Neuronal stem cell (in vitro differentiated cells): ENCODE measurements at regions not wholly inside any gene's neighbourhood (a gene's known extent, or its start where the extent isn't known, plus 50 kb on each side); places are given as distances from the start of the nearest gene placed in this dataset.

Source experiments
- DNase-seq: peaks from one replicate; pipeline ENCODE4 v3.0.0-alpha.2; 2013; ENCODE audit warnings: low spot score
- H2AFZ ChIP-seq: one replicate; pipeline ENCODE4 v1.6.1; 2013; ENCODE audit warnings: mild to moderate bottlenecking, low read length, inconsistent platforms
- H2AK5ac ChIP-seq: 2 replicates; pipeline ENCODE4 v1.6.1; 2013; ENCODE audit warnings: low read depth, mild to moderate bottlenecking, inconsistent platforms, low read length, moderate library complexity, mixed read lengths
- H2BK120ac ChIP-seq: 2 replicates; pipeline ENCODE4 v1.6.1; 2013; ENCODE audit warnings: low read depth, mild to moderate bottlenecking, inconsistent platforms, low read length, moderate library complexity, mixed read lengths
- H2BK12ac ChIP-seq: one replicate; pipeline ENCODE4 v1.6.1; 2013; ENCODE audit warnings: low read length, inconsistent platforms
- H2BK15ac ChIP-seq: 2 replicates; pipeline ENCODE4 v1.6.1; 2013; ENCODE audit warnings: mild to moderate bottlenecking, low read length, inconsistent platforms, mixed read lengths
- H2BK5ac ChIP-seq: one replicate; pipeline ENCODE4 v1.6.1; 2013; ENCODE audit warnings: inconsistent platforms, mild to moderate bottlenecking, low read length, moderate library complexity
- H3K14ac ChIP-seq: one replicate; pipeline ENCODE4 v1.6.1; 2013; ENCODE audit warnings: low read length, inconsistent platforms
- H3K18ac ChIP-seq: 2 replicates; pipeline ENCODE4 v1.6.1; 2013; ENCODE audit warnings: low read length, inconsistent platforms
- H3K23ac ChIP-seq: 2 replicates; pipeline ENCODE4 v1.6.1; 2013; ENCODE audit warnings: low read depth, mild to moderate bottlenecking, mixed read lengths, low read length, inconsistent platforms; ENCODE audit not compliant: poor library complexity
- H3K27ac ChIP-seq: replicated peaks from 3 replicates; pipeline ENCODE4 v1.5.1; 2013; ENCODE audit warnings: low read length, inconsistent platforms
- H3K27me3 ChIP-seq, 3 experiments: 2 replicates each; pipeline ENCODE4 v1.6.1; 2013; ENCODE audit warnings: low read length in 3 of 3, mild to moderate bottlenecking in 2 of 3, inconsistent platforms in 1 of 3, low read depth in 1 of 3, mixed read lengths in 1 of 3, moderate library complexity in 1 of 3; ENCODE audit not compliant: control insufficient read depth in 3 of 3, insufficient read depth in 3 of 3
- H3K36me3 ChIP-seq, 2 donors: replicated peaks in 1 of 2; 2 replicates each; pipeline ENCODE4 v1.6.1; 2013; ENCODE audit warnings: low read length in 2 of 2; ENCODE audit not compliant: control insufficient read depth in 2 of 2, insufficient read depth in 2 of 2
- H3K4ac ChIP-seq: 2 replicates; pipeline ENCODE4 v1.6.1; 2013; ENCODE audit warnings: inconsistent platforms, mild to moderate bottlenecking, low read length, moderate library complexity
- H3K4me1 ChIP-seq, 2 donors: 1 replicate in 1 of 2; 2 replicates in 1 of 2; pipeline ENCODE4 v1.6.1; 2013; ENCODE audit warnings: low read length in 2 of 2, low read depth in 1 of 2; ENCODE audit not compliant: control insufficient read depth in 2 of 2, insufficient read depth in 1 of 2
- H3K4me2 ChIP-seq: one replicate; pipeline ENCODE4 v1.6.1; 2013; ENCODE audit warnings: mild to moderate bottlenecking, low read length, inconsistent platforms; ENCODE audit not compliant: insufficient read depth, poor library complexity, severe bottlenecking
- H3K4me3 ChIP-seq, 2 donors: 2 replicates each; pipeline ENCODE4 v1.5.1; 2013; ENCODE audit warnings: low read length in 2 of 2, mild to moderate bottlenecking in 2 of 2, inconsistent platforms in 1 of 2, moderate library complexity in 1 of 2
- H3K79me1 ChIP-seq: one replicate; pipeline ENCODE4 v1.6.1; 2013; ENCODE audit warnings: low read depth, mild to moderate bottlenecking, inconsistent platforms, low read length, moderate library complexity
- H3K9ac ChIP-seq: one replicate; pipeline ENCODE4 v1.6.1; 2013; ENCODE audit warnings: mild to moderate bottlenecking, low read depth, low read length, inconsistent platforms; ENCODE audit not compliant: poor library complexity
- H3K9me3 ChIP-seq, 2 donors: replicated peaks in 1 of 2; 2 replicates each; pipeline versions ENCODE3 to v1.6.1; 2013; ENCODE audit warnings: low read length in 2 of 2, mild to moderate bottlenecking in 2 of 2, inconsistent platforms in 1 of 2, low read depth in 1 of 2, mixed read lengths in 1 of 2, moderate library complexity in 1 of 2; ENCODE audit not compliant: control insufficient read depth in 2 of 2, insufficient read depth in 1 of 2
- H4K8ac ChIP-seq: one replicate; pipeline ENCODE4 v1.6.1; 2013; ENCODE audit warnings: low read depth, mild to moderate bottlenecking, inconsistent platforms, low read length, moderate library complexity
- H4K91ac ChIP-seq: one replicate; pipeline ENCODE4 v1.6.1; 2013; ENCODE audit warnings: low read length, low read depth, mild to moderate bottlenecking, inconsistent platforms; ENCODE audit not compliant: poor library complexity
- WGBS, 2 donors: extraction: QIAGEN DNeasy Blood & Tissue Kit; methylation state at CpG; one replicate each; pipeline ENCODE4 v1.1.7; 2013; ENCODE audit warnings: missing lambda C conversion rate in 2 of 2, mixed read lengths in 1 of 2; ENCODE audit not compliant: insufficient read length in 2 of 2, insufficient replicate concordance in 1 of 2; ENCODE audit errors: extremely low coverage in 2 of 2; 5-methylcytosine and 5-hydroxymethylcytosine counted together

DNA sequence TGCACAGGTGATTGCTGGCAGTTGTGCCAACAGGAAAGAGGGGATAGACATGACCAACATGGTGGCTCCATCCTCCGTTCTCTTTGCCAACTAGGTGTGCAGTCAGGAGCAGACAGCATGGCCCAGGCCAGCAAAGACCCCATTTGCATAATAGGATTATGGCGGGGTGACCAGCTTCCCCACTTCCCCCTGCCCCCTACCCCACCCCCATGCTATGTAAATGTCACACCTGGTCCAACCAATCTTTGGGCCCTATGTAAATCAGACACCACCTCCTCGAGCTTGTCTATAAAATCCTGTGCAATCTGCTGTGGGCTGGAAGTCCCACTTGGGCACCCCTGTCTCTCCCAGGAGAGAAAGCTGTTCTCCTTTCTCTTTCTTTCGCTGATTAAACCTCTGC lies 146.0 kb downstream of the SLC30A10 start:
- Histone ChIP-seq H2BK5ac (no peak overlapping the region), H2BK15ac (no peak overlapping the region), H3K4me1 (peaks cover 0 to 1% of the 10 kb centered on the region in 2 donors), H3K4me2 (no peak overlapping the region), H2AFZ (no peak overlapping the region), H2BK12ac (no peak overlapping the region), H3K18ac (no peak overlapping the region), H4K8ac (no peak overlapping the region), H2AK5ac (no peak overlapping the region), H3K27me3 (no peaks in the 10 kb centered on the region), H3K14ac (no peak overlapping the region), H2BK120ac (no peak overlapping the region), H3K4me3 (no peak overlapping the region), H3K79me1 (no peaks in the 10 kb centered on the region), H3K9ac (no peak overlapping the region), H3K23ac (no peak overlapping the region), H3K36me3 (no peaks in the 10 kb centered on the region), H3K4ac (no peak overlapping the region), H3K9me3 (peaks cover 0 to 3% of the 10 kb centered on the region in 2 donors), H4K91ac (no peak overlapping the region), H3K27ac (no peak overlapping the region)
- no CpG with 5 or more reads among the region's 4 CpGs for WGBS, 2 donors
- DNase-seq: no peak

DNA sequence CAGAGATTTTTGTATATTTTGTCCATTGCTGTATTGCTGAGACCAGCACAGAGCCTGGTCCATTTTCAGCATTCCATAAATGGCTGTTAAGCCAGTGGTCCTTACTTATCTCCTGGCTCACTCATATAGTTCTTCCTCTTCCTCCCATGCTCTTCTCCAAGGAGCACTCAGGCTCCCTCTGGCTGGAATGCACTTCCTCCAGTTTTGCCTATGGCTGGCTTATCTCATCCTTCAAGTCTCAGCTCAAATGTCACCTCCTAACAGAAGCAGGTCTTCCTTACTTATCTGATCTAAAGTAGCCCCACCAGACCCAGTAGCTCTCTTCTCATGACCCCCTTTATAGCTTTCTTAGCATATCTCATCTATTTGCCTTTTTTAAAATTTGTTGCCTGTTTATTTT lies 146.9 kb downstream of the SLC30A10 start:
- no peak overlapping the region for H3K27ac ChIP-seq
- no peak overlapping the region for H3K4me2 ChIP-seq
- no peaks in the 10 kb centered on the region for H3K27me3 ChIP-seq
- H4K8ac ChIP-seq: no peak overlapping the region
- no peak overlapping the region for H4K91ac ChIP-seq
- H3K79me1 ChIP-seq: no peaks in the 10 kb centered on the region
- H2BK5ac ChIP-seq: no peak overlapping the region
- H3K9me3 ChIP-seq: peaks cover 0 to 3% of the 10 kb centered on the region in 2 donors
- H3K23ac ChIP-seq: no peak overlapping the region
- H3K36me3 ChIP-seq: no peaks in the 10 kb centered on the region
- no peak for DNase-seq
- H2AK5ac ChIP-seq: no peak overlapping the region
- H2BK12ac ChIP-seq: no peak overlapping the region
- H2BK15ac ChIP-seq: no peak overlapping the region
- no peak overlapping the region for H3K9ac ChIP-seq
- H3K14ac ChIP-seq: no peak overlapping the region
- no peak overlapping the region for H3K4ac ChIP-seq
- H3K18ac ChIP-seq: no peak overlapping the region
- no peak overlapping the region for H3K4me3 ChIP-seq
- peaks cover 0 to 1% of the 10 kb centered on the region in 2 donors for H3K4me1 ChIP-seq
- H2AFZ ChIP-seq: no peak overlapping the region
- no peak overlapping the region for H2BK120ac ChIP-seq

DNA sequence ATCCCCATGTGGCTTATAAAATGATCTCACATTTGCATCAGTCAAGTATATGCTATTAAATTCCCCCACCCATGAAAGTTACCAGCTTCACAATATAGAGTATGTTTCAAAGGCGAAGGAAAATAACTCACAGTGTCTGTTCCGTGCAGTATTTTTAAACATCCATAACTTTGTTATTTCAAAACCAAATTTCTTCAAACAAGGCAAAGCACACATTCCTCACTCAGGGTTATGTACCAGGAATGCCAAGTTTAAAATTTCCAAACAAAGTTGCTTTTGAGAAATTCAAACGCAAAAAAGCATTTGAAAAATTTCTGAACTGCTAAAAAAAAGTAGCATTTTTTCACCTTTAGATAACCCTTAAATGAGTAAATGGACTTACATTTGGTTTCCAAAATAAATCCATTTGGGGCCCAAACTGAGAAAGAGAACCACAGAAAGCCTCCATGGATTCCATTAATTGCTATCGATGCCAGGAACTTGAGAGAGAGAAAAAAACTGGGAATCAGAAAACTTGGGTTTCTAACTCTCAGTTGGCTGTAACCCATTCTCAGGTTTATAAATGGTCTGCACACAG lies 149.5 kb downstream of the SLC30A10 start:
- Histone ChIP-seq H3K18ac (no peak overlapping the region), H3K79me1 (no peaks in the 10 kb centered on the region), H2AFZ (no peak overlapping the region), H3K4me3 (no peak overlapping the region), H4K91ac (no peak overlapping the region), H3K27ac (no peak overlapping the region), H3K36me3 (no peaks in the 10 kb centered on the region), H2BK120ac (no peak overlapping the region), H3K27me3 (no peaks in the 10 kb centered on the region), H3K4me1 (peaks cover 0 to 1% of the 10 kb centered on the region in 2 donors), H4K8ac (no peak overlapping the region), H2BK5ac (no peak overlapping the region), H3K23ac (no peak overlapping the region), H3K9ac (no peak overlapping the region), H3K14ac (no peak overlapping the region), H2AK5ac (no peak overlapping the region), H2BK12ac (no peak overlapping the region), H3K4me2 (no peak overlapping the region), H3K9me3 (no peaks in the 10 kb centered on the region), H2BK15ac (no peak overlapping the region), H3K4ac (no peak overlapping the region)
- WGBS, 2 donors: no CpG with 5 or more reads among the region's 4 CpGs
- DNase-seq: no peak

DNA sequence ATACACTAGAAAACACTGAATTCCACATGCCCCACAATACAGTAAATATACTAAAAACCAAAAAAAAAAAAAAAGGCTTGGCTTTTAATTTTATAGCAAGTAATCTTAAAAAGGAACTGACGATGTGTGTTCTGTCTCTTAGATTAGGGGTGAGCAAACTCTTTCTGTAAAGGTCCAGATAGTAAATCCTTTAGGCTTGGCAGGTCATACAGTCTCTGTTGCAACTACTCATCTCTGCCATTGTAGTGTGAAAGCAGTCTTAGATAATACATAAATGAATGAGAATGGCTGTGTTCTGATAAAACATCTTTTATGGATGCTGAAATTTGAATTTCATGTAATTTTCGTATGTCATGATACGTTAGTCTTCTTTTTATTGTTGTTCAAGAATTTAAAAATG lies 150.2 kb downstream of the SLC30A10 start:
- H3K27ac ChIP-seq: no peak overlapping the region
- no peak for DNase-seq
- WGBS, 2 donors: no CpG with 5 or more reads among the region's 3 CpGs
- H3K36me3 ChIP-seq: no peaks in the 10 kb centered on the region
- H4K91ac ChIP-seq: no peak overlapping the region
- no peak overlapping the region for H2AK5ac ChIP-seq
- no peak overlapping the region for H2BK15ac ChIP-seq
- H3K9ac ChIP-seq: no peak overlapping the region
- H3K4me1 ChIP-seq: peaks cover 1 to 4% of the 10 kb centered on the region in 2 donors
- H3K27me3 ChIP-seq: no peaks in the 10 kb centered on the region
- H3K23ac ChIP-seq: no peak overlapping the region
- H4K8ac ChIP-seq: no peak overlapping the region
- no peak overlapping the region for H3K4ac ChIP-seq
- no peak overlapping the region for H3K14ac ChIP-seq
- H2BK5ac ChIP-seq: no peak overlapping the region
- H2BK120ac ChIP-seq: no peak overlapping the region
- no peak overlapping the region for H3K4me2 ChIP-seq
- H3K9me3 ChIP-seq: no peaks in the 10 kb centered on the region
- no peak overlapping the region for H2AFZ ChIP-seq
- no peaks in the 10 kb centered on the region for H3K79me1 ChIP-seq
- H3K4me3 ChIP-seq: no peak overlapping the region
- no peak overlapping the region for H2BK12ac ChIP-seq
- no peak overlapping the region for H3K18ac ChIP-seq
